Breast epithelium (tissue), 4 donors: ENCODE measurements at regions not wholly inside any gene's neighbourhood (a gene's known extent, or its start where the extent isn't known, plus 50 kb on each side); places are given as distances from the start of the nearest gene placed in this dataset.

Source experiments
- DNase-seq, 2 donors: peaks; one replicate each; pipeline ENCODE4 v3.0.0-alpha.2; 2019; ENCODE audit warnings: low spot score in 2 of 2
- H3K27ac ChIP-seq, 2 donors: fragments of 200-600 bp; sonication (generic) in 1 of 2; one replicate each; pipeline ENCODE4 v1.5.1; 2016 to 2019; ENCODE audit warnings: mild to moderate bottlenecking in 1 of 2
- H3K27me3 ChIP-seq, 2 donors: fragments of 200-600 bp; sonication (generic) in 1 of 2; one replicate each; pipeline versions ENCODE4 v1.5.1 to v1.6.0; 2017 to 2019; ENCODE audit warnings: control low read depth in 1 of 2, mild to moderate bottlenecking in 1 of 2
- H3K36me3 ChIP-seq: fragments of 200-600 bp; one replicate; pipeline ENCODE4 v1.5.1; 2019
- H3K4me1 ChIP-seq, 2 donors: fragments of 200-600 bp; sonication (generic); one replicate each; pipeline ENCODE4 v1.5.1; 2016 to 2019; ENCODE audit warnings: control low read depth in 1 of 2
- H3K4me3 ChIP-seq, 3 donors: fragments of 200-600 bp; sonication (generic); 1 replicate in 2 of 3; 2 replicates in 1 of 3; pipeline ENCODE4 v1.5.1; 2016 to 2019; ENCODE audit warnings: mild to moderate bottlenecking in 3 of 3, moderate library complexity in 2 of 3
- H3K9me3 ChIP-seq, 2 donors: fragments of 200-600 bp; sonication (generic) in 1 of 2; one replicate each; pipeline ENCODE4 v1.5.1; 2016 to 2019; ENCODE audit warnings: control low read depth in 1 of 2
- POLR2A ChIP-seq: fragments of 450-650 bp; IDR thresholded peaks from one replicate; pipeline ENCODE4 v1.6.1; 2016; ENCODE audit warnings: antibody characterized with exemption, mild to moderate bottlenecking, moderate library complexity
- POLR2AphosphoS5 ChIP-seq, 3 donors: sonication (generic); formaldehyde crosslinking; IDR thresholded peaks; one replicate each; pipeline ENCODE4 v1.6.1; 2017; ENCODE audit warnings: antibody characterized with exemption in 3 of 3
- intact Hi-C: fragments of 100-400 bp; cut with DNase I; formaldehyde crosslinking; loops from one replicate; pipeline ENCODE4 v1.15.1; 2023; ENCODE audit warnings: low total_unique reads
- TF ChIP-seq, protein P1 (sequence below), 3 donors: fragments of 450-650 bp; IDR thresholded peaks; one replicate each; pipeline ENCODE4 v1.5.1; 2016 to 2017; ENCODE audit warnings: antibody characterized with exemption in 3 of 3, mild to moderate bottlenecking in 3 of 3, moderate library complexity in 3 of 3

DNA sequence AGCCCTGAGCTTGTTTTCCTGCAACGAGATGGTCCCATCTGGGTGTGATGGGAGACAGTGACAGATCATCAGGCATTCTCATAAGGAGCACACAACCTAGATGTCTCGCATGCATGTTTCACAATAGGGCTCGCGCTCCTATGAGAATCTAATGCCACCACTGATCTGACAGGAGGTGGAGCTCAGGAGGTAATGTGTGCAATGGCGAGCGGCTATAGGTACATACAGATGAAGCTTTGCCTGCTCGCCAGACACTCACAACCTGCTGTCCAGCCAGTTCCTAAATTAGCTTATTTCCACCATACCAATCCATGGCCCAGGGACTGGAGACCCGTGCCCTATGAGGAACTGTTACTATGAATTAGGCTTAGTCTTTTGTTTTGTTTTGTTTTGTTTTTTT lies 55.3 kb upstream of the SLC30A5 start:
- Histone ChIP-seq H3K36me3 (no peaks in the 10 kb centered on the region), H3K4me1 (peaks cover 0 to 2% of the 10 kb centered on the region in 2 donors), H3K9me3 (no peaks in the 10 kb centered on the region), H3K27me3 (no peaks in the 10 kb centered on the region), H3K27ac (no peak overlapping the region), H3K4me3 (no peak overlapping the region)
- intact Hi-C loops, result no loop called here
- no peak for DNase-seq
- TF ChIP-seq POLR2AphosphoS5 (IDR thresholded peaks at IDR 0.05), result no peak
- TF ChIP-seq, protein P1, sequence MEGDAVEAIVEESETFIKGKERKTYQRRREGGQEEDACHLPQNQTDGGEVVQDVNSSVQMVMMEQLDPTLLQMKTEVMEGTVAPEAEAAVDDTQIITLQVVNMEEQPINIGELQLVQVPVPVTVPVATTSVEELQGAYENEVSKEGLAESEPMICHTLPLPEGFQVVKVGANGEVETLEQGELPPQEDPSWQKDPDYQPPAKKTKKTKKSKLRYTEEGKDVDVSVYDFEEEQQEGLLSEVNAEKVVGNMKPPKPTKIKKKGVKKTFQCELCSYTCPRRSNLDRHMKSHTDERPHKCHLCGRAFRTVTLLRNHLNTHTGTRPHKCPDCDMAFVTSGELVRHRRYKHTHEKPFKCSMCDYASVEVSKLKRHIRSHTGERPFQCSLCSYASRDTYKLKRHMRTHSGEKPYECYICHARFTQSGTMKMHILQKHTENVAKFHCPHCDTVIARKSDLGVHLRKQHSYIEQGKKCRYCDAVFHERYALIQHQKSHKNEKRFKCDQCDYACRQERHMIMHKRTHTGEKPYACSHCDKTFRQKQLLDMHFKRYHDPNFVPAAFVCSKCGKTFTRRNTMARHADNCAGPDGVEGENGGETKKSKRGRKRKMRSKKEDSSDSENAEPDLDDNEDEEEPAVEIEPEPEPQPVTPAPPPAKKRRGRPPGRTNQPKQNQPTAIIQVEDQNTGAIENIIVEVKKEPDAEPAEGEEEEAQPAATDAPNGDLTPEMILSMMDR (IDR thresholded peaks at IDR 0.05), result no peak
- TF ChIP-seq POLR2A, result no peak

DNA sequence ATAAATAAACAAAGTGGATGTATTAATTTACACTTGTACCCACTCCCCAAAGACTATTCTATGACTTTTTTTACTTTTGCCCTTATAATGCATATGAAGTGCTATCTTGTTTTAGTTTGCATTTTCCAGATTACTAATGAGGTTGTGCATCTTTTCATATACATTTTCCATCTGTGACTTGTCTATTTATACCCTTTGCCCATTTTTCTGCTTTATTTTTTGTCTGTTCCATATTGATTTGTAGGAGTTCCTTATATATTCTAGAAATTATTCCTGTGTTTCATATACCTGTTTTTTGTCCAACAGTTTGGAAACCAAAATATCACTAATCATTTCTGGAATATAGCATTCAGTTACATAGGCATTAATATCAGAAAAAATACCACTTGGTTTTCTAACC lies 54.0 kb upstream of the SLC30A5 start:
- Histone ChIP-seq H3K4me1 (peaks cover 0 to 4% of the 10 kb centered on the region in 2 donors), H3K9me3 (no peaks in the 10 kb centered on the region), H3K36me3 (no peaks in the 10 kb centered on the region), H3K27me3 (no peaks in the 10 kb centered on the region), H3K27ac (no peak overlapping the region), H3K4me3 (no peak overlapping the region)
- intact Hi-C loops, result no loop called here
- TF ChIP-seq, protein P1 (IDR thresholded peaks at IDR 0.05), result no peak
- no peak for TF ChIP-seq POLR2A
- TF ChIP-seq POLR2AphosphoS5 (IDR thresholded peaks at IDR 0.05), result no peak
- no peak for DNase-seq

DNA sequence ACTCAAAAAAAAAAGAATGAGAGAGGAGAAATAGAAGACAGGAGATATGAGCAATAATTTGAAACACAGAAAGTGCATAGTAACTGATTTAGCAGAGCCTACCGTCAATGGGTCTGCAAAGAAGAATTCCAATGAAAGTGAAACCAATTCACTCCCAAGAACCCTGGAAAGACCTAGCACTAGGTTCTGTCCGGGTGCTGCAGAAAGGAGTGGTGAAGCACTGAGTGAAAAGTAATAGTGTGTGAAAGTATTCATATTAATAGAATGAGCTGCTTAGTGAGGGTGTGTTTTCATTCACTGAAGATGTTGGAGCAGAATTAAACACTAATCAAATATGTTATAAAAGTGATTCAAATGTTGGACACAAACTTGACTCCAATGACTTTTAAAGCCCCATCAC lies 51.3 kb upstream of the SLC30A5 start:
- Histone ChIP-seq H3K4me1 (peaks cover 0 to 4% of the 10 kb centered on the region in 2 donors), H3K4me3 (peak overlapping the region in 1 of 3 donors; percentile 62), H3K27ac (peak overlapping the region in 1 of 2 donors; percentile 79), H3K27me3 (no peaks in the 10 kb centered on the region), H3K9me3 (no peaks in the 10 kb centered on the region), H3K36me3 (no peaks in the 10 kb centered on the region)
- intact Hi-C loops, result no loop called here
- no peak for DNase-seq
- no peak for TF ChIP-seq POLR2AphosphoS5 (IDR thresholded peaks at IDR 0.05)
- TF ChIP-seq, protein P1 (IDR thresholded peaks at IDR 0.05), result no peak
- no peak for TF ChIP-seq POLR2A

DNA sequence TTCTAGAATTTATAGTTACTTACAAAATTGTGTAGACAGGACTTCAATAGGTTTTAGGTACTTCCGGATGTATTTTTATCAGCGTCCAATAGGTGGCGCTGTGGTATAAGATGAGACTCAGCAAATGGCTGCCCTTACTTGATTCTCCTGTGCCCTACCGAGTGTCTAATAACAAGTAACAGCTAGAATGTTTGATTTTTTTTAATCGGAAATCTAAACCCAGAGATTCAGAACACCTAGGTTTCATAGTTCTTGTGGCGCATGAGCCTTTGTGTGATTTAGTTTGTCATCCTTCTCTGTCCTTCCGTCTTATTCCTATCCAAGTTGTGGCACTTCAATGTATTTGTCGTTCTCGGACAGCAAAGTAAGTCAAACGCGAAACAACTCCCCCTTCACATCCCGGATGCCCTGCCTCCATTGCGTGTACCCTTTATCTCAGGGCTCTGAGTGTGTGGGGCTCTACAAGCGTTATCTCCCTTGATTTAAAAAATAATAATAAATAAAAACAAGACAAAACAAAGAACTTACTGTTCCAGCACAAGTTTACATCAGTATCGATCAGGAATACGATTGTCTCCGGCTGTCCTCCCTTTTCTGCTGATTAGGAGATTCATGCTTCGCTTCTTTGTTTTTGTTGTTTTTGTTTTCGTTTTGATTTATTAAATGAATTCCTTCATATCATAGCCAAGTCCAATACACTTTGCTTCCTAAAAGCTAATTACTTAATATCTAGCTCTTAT lies 50.7 kb upstream of the SLC30A5 start:
- Histone ChIP-seq H3K4me3 (peak overlapping the region; percentile 38 to 62 (median 47)), H3K9me3 (no peaks in the 10 kb centered on the region), H3K27ac (peak overlapping the region; percentile 75 to 79), H3K27me3 (no peaks in the 10 kb centered on the region), H3K36me3 (no peaks in the 10 kb centered on the region), H3K4me1 (peaks cover 0 to 4% of the 10 kb centered on the region in 2 donors)
- intact Hi-C loops, result no loop called here
- peak; percentile 56 to 61 for DNase-seq
- TF ChIP-seq, protein P1 (IDR thresholded peaks at IDR 0.05), result peak; percentile 81 to 84 (median 83)
- TF ChIP-seq POLR2AphosphoS5 (IDR thresholded peaks at IDR 0.05), result no peak

DNA sequence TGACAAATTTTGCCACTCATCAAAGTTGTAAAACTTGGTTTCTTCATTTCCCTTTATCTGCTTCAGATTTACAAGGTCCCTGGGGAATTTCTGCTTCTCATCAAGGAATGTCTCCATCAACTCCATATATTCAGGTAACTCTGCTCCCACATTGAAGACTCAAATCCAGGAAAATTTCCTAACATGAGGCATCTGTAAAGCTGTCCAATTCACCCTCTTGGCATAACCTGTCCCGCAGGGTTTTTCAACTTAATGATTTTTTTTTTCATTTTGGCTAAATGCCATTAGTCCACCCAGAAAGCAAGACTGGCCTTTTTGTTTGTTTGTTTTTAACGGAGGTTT lies 50.2 kb upstream of the SLC30A5 start:
- Histone ChIP-seq H3K4me1 (peaks cover 0 to 4% of the 10 kb centered on the region in 2 donors), H3K4me3 (peak overlapping the region; percentile 38 to 62 (median 47)), H3K27ac (peak overlapping the region; percentile 75 to 79), H3K36me3 (no peaks in the 10 kb centered on the region), H3K9me3 (no peaks in the 10 kb centered on the region), H3K27me3 (no peaks in the 10 kb centered on the region)
- TF ChIP-seq POLR2A (no peak), POLR2AphosphoS5 (IDR thresholded peaks at IDR 0.05) (no peak)
- TF ChIP-seq, protein P1 (IDR thresholded peaks at IDR 0.05), result no peak
- no peak for DNase-seq
- intact Hi-C loops, result no loop called here
